ENCODE measurements at regions not wholly inside any gene's neighbourhood (a gene's known extent, or its start where the extent isn't known, plus 50 kb on each side); places are given as distances from the start of the nearest gene placed in this dataset.

DNA sequence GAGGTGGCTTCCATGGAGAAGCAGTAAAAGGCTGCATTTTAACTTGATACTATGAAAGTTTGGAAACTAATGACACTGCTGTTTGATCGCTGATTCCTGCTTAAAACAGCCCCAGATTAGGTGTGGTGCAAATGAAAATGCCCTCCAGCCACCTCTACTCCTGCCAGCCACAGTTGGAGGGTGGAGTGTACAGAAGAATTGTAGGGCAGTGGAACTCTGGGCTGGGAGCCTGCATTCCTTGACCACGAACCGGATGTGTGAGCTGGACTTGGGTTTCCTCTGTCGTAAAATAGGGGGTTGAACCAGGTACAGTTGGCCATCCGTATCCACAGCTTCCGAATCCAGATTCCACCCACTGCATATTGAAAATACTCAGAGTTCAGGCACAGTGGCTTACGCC lies 84.6 kb upstream of the RFX8 start:
- DNase-seq (ENCODE audit: low read depth, low spot score): no peak

DNA sequence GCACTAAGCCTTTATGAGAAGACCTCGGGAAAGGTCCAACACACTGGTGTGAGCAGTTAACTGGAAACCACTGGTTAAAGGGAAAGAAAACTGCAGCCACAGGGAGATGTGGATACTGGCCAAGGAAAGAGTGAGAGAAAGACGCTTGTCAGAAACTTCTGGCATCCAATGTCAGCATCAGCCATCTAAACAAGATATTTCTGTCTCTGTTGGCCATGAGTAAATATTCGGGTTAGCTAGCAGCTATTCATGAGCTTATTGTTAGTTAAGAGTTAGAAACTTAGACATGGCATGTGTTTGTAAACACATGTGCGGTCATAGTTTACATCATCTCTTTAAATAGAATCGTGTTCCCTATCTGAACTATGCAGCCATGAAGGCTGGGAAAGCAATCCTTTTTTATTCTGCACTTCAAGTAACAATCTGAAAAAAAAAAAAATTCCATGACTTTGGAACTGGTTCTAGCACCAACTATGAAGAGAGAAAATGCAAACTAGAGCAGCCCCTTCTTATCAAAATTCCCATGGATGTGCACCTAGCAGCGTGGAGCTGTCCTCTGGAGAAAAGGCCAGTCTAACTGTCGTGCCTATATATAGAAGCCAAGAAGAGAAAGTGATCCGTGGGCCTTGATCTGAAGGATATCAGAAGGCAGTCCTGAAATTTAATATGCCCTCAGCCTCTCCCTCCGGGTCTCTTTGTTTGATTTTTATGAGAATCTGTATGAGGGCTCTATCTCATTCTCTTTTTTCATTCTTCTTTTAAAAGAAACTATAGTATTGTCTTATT lies 84.0 kb upstream of the RFX8 start:
- H3K27ac ChIP-seq: peak overlapping the region; percentile 10
- no peak for DNase-seq (ENCODE audit: low read depth, low spot score)

More for the DNA sequence above, 84.6 kb upstream of the RFX8 start:
- H3K27ac ChIP-seq: peak overlapping the region; percentile 10

DNA sequence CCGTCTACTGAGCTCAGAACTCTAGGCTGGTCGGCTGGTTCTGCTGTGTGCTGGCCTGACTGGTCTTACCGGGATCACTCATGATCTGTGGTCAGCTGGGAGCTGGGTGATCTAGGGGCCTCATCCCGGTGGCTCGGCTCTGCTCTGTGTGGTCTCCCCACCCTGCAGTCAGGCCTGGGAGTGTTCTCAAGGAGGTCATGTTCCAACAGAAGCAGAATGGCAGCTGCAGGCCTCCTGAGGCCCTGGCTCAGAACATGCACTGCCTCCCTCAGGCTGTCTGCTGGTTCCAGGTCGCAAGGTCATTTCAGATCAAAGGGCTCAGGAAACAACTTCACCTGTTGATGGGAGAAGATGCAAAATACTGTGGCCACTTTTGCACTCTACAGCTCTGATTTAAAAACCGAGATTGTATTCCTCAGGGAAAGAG lies 81.1 kb upstream of the RFX8 start:
- DNase-seq (ENCODE audit: low read depth, low spot score): no peak
- no peak overlapping the region for H3K27ac ChIP-seq

DNA sequence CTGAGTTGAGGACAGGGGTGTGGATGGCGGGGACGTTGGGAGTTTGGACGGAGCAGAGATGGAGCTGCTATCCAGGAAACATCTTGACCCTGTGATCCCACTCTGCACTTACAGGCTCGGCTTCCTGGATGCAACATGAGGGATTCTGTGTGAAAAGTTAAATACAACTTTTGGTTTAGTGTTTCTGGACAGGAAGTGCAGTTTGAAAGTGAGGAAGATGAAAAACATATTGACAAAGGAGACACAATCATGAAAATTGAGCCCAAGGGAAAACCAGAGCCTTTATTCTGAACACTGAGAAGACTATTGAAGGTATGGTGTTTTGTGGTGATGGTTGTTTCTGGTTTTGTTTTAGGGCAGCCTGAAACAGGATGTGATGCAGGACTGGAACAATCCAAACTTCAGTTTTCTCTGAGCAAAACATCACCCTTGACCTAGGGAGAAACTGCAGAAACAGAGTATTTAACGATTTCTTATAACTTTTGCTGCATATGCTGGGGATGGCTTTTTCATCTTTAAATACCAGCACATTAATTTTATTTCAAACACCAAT lies 76.5 kb upstream of the RFX8 start:
- no peak for DNase-seq (ENCODE audit: low read depth, low spot score)
- H3K27ac ChIP-seq: no peak overlapping the region

DNA sequence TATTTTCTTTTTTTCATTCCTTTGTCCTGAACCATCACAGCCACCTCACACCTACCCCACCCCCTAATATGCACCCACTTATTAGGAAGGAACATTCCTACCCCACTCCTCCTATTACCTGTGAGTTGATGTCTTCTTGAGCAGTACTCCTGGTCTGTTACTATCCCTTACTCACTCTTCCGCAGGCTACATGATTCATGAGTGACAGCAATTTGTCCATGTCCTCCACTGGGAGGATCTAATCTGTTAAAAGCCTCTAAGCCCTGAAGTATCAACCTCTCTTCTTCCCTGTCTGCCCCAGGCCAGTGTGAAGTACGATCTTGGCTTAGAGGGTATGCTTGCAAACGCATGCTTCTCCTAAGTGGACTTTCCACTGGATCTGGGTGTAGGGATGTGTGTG lies 75.6 kb upstream of the RFX8 start:
- no peak overlapping the region for H3K27ac ChIP-seq
- DNase-seq (ENCODE audit: low read depth, low spot score): no peak

DNA sequence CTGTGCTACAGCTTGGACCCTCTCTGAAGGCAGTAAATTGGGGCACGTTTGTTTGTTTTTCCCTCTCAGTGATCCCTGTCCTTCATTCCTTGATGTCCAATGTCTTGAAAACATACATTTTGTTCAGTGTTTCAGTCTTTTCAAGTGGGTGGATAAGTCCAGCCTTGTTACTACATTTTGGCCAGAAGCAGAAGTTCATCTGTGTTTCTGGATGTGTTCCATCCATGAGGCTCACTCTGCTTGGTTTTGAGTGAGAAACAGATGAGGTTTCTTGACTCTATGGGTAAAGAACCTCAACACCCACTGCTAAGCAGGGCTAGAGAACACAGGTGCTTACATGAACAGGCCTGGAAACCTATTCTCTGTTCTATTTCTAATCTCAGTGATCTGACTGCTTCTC lies 74.5 kb upstream of the RFX8 start:
- no peak for DNase-seq (ENCODE audit: low read depth, low spot score)
- H3K27ac ChIP-seq: no peak overlapping the region

DNA sequence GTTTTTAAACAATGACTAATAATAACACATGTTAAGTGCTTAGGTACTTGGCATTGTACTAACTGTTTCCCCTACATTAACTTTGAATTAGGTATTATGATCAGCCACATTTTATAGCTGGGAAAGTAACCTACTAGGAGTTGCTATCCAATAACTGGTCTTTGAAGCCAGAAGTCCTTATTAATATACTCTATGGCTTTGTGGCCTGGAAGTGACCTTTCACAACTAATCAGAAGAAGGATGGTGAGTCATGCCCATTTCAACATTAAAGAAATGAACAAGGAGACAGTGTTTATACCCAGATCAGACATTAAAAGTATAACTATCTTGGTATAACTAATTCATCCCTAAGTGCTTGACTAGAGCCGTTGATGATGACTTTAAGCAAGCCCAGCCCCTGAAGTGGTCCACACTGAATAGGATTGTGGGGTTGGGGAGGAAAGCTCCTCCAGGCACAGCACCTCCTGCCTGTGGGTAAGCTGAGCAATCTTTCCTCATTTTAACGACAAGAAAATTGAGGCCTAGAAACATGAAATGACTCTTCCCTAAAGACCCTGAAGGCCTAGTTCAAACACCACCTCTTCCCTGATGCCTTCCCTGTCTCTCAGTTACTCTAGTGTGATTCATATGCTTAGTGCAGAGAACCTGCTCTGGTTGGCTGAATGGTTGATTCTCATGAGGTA lies 71.6 kb upstream of the RFX8 start:
- DNase-seq (ENCODE audit: low read depth, low spot score): no peak
- H3K27ac ChIP-seq: no peak overlapping the region

DNA sequence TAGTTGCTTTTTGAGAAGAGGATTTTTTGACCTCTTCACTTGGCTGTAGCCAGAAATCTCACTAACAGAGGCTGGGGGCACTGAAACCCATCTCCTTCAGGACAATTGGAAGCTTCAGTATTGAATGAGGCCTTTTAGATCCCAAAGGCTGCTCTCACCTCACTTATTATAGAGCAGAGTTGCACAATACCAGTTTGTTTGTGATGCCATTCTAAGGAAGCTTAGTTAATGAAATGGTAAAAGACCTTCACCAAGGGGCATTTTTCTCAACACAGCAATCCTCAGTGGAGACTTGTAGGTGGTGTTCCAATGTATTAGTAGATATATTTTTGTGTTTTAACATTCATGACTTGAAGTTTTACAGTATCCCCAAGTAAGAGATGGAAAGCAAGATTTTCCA lies 71.0 kb upstream of the RFX8 start:
- no peak for DNase-seq (ENCODE audit: low read depth, low spot score)
- H3K27ac ChIP-seq: no peak overlapping the region

DNA sequence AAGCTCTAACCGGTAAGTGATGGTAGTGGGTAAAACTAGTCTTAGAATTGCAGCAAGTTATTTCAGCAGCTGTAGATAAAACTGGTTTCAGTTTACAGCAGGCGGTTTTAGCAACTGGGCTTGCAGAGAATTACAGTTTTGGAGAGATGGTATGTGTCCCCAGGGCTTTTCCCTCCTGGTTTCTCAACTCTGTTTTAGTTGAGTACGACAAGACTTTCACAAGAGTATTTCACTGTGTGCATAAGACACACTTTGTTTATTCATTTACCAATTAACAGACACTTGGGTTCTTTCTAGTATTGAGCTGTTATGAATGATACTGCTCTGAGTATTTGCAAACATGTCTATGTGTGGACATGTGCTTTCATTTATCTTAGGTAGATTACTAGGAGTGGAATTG lies 65.6 kb upstream of the RFX8 start:
- no peak for DNase-seq (ENCODE audit: low read depth, low spot score)
- H3K27ac ChIP-seq: no peak overlapping the region

DNA sequence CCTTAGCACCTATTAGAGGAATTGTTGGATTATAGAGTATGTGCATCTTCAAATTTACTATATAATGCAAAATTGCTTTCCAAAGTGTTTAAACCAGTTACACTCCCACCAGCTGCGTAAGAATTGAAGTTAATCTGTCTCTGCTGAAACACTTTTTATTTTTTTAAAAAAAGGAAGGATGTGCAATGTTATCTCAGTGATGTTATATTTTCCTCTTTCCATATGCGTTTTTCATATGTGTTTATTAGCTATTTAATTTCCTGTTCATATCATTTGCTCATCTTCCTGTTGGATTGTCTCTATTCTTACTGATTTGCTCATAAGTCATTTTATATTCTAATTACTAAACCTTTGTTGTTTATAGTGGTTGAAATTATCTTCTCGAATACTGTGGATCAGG lies 63.2 kb upstream of the RFX8 start:
- DNase-seq (ENCODE audit: low read depth, low spot score): no peak
- no peak overlapping the region for H3K27ac ChIP-seq

DNA sequence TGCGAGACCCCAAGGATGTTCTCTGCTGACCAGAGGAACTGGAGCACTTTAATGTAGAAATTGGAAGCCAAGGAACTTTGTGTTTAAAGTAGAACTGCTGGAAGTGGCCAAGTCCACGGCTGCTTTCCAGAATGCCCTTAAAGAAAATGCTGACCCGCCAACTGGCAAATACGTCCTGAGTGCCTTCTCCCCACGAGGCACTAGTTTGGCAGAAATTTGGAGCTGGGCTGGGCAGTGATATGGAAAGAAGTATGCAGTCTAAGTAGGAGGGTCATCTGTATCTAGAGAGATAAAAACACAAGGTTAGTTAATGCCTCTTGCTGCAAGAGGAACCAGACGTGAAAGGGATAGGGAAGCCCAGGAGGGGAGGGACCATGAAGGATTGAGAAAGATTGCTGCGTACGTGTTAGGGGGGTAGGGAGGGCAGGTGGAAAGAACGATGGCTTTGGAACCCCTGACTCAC lies 59.3 kb upstream of the RFX8 start:
- no peak for DNase-seq (ENCODE audit: low read depth, low spot score)
- H3K27ac ChIP-seq: no peak overlapping the region

DNA sequence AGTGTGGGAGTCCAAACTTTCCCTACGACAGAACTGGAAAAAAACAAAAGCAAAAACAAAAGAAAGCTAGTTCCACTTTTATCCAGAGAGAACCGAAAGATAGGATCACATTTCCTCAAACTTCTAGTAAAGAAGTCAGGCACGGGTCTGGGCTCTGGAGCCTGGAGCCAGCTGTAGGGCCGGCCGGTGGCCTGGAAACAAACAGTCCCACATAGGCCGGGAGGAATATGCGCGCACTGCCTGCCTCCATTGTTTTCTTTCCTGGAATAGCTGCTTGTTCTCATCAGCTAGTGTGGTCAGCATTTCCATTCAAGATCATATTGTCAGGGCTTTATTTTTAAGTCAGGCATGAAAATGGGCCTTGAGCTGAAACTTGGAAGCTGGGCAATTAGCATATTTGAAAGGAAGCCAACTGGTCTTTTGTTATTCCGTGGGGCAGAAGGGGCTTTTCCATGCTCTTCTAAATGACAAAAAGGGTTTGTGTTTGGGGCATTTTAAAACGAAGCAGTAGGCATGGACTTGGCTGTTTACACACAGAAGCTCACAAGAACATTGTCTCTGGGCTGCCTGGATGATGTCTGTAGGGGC lies 58.7 kb upstream of the RFX8 start:
- DNase-seq (ENCODE audit: low read depth, low spot score): no peak

DNA sequence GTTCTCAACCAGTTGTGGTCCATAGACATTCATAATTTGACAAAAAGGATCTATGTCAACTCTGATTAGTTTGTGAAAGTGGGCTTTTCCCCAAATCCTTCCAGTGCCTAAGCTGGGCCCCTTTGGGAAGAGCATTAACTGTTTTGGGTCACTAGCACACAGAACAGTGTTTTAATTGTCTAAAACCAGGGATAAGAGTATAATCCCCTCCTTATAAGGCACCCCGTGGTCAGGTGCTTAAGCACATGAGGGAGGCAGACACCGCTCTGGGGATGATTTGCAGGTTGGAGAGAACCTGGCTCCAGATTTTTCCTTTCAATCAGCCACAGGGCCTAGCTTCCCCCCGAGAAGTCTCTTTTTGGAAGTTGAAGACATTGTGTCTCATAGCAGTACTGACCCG lies 53.6 kb upstream of the RFX8 start:
- no peak for DNase-seq (ENCODE audit: low read depth, low spot score)
- no peak overlapping the region for H3K27ac ChIP-seq

More for the DNA sequence above, 58.7 kb upstream of the RFX8 start:
- no peak overlapping the region for H3K27ac ChIP-seq

DNA sequence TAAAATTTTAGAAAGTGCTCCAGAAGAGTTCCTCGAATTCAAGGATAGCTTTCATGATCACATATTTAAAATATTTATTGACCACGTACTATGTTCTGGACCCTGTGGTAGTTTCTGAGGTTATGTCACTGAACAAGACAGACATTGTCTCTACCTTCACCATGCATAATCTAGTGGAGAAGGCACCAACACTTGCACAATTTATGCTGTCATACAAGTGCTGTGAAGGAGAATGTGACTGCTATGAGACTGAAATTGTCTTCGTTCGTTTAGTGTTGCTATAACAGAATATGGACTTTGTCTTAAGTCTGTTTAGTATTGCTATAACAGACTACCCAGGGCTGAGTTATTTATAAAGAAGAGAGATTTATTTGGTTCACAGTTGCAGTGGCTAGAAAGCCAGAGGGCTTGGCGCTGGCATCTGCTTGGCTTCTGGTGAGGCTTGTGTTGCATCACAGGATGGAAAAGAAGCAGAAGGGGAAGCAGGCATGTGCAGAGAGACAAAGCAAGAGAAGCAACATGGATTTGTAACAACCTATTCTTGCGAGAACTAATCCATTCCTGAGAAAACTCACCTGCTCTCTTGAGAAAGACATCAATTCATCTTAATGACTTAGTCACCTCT lies 50.0 kb upstream of the RFX8 start:
- no peak for DNase-seq (ENCODE audit: low read depth, low spot score)
- no peak overlapping the region for H3K27ac ChIP-seq

All from epithelial cell of prostate (primary cell).